CD4-positive, alpha-beta T cell treated with Interleukin-2 at 100 ng/mL for 4 hours (primary cell): ENCODE measurements at regions not wholly inside any gene's neighbourhood (a gene's known extent, or its start where the extent isn't known, plus 50 kb on each side); places are given as distances from the start of the nearest gene placed in this dataset.

Experiments
- DNase-seq: peaks from one replicate; pipeline ENCODE4 v3.0.0-alpha.2; 2020; ENCODE audit warnings: low spot score

DNA sequence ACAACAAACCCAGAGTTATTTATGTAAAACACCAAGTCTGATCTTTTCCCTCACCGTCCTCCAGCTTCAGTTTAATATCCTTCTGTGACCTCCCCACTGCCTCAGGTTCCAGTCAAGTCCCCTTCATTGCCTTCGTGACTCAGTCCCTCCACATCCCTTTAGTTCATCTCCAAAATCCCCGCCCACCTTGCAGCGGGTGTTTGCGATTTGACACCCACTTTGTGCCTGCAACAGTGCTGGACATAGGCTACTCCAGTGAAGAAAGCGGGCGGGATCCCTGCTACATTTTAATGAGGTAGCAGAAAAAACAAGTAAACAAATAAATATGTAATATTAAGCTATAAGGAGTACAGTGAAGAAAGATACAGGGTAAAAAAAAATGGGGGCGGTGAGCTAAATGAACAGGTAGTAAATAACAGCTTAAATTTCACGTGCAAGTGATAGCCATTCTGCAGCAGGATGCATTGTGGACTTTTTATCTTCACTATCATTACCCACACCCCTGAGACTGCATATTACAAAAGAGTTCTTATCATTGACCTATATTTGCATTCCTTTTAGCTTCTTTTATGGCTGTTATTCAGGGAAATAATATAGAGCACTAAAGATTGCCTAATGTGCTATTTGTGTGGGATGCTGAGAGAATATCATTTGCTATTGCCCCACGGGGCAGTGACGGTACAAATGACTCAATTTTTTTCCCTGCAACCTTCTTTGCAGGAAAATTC is 222.8 kb upstream of the NUDT4 start:
- DNase-seq = no peak

DNA sequence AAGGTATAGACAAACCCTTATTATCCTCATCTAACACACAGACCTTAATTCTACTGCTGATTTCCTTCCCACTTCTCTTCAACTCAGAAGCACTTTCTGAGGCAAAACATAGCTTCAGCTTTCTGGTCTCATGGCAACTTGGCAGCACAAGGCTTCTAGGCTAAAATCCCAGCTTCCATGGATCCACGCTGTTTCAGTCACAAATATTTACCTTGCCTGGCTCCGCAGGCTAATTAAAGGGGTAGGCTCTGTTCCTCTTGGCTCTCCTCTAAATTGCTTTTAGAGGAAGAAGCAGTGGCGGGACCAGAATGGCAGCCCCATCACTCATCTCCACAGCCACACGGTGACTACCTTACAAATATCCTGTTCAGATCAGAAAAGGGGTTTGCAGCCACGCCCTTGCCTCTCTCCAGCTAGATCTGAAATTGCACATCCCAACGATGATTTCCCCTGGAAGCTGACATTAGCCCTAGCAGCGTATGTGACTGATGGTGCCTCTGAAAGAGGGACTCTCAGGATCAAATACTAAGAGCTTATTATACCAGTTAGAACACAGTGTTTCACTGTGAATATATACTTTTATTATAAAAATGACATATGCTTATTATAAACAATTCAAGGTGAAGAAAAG is 221.5 kb upstream of the NUDT4 start:
- DNase-seq = no peak

DNA sequence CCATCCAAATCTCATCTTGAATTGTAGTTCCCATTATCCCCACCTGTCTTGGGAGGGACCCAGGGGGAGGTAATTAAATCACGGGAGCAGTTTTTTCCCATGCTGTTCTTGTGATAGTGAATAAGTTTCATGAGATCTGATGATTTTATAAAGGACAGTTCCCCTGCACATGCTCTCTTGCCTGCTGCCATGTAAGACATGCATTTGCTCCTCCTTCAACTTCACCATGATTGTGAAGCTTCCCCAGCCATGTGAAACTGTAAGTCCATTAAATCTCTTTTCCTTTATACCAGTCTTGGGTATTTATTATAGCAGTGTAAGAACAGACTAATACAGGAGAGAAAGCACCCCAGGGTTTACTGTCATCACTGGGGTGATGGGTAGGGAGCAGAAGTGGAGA is 220.4 kb upstream of the NUDT4 start:
- no peak for DNase-seq

DNA sequence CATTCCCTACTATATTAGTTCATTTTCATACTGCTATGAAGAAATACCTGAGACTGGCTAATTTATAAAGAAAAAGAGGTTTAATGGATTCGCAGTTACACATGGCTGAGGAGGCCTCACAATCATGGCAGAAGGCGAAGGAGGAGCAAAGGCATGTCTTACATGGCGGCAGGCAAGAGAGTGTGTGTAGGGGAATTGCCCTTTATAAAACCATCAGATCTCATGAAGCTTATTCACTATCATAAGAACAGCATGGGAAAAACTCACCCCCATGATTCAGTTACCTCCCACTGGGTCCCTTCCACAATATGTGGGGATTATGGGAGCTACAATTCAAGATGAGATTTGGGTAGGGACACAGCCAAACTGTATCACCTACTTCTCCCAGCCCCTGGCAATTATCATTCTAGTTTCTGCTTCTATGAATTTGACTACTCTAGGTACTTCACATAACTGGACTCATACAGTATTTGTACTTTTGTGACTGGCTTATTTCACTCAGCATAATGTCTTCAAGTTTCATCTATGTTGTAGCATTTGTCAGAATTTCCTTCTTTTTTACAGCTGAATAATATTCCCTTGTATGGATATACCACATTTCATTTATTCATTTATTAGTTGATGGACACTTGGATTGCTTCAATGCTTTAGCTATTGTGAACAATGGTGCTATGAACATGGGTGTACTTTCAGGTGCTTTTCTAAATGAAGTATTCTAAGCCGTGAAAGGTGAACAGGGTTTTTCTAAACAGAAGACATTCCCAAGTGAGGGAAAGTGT is 219.5 kb upstream of the NUDT4 start:
- no peak for DNase-seq

DNA sequence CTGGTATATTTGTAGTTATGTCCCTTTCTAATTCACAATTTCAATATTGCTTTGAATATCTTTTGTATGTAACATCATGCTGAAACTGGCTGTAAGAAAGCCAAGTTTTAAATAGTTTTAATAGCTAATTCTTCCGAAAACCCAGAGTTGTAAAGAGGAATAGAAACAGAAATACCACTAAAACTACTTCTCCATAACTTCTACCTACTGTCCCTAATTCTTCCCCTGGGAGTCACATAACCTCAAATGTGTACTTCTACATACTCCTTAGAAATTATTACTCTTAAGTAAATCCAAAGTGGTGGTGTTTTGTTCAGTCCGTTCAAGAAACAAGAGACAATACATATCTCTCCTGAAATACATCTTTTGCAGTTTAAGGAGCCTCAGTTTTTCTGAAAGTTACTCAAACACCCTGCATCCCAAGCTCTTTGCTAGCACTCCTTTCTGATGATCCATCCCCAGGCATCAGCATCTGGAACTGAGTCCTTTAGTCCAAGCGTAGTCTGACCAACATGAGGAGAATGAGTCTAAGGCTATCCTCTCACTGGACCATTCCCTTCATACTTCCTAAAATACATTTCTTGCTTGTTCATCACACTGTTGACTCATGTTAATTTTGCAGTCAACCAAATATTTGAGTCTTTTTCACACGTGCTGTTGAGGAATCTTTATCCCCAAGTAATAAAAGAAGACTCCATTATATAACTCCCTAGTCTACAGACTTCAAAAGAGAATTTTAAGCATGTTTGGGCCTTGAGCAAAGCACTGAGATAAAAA is 214.3 kb upstream of the NUDT4 start:
- DNase-seq = no peak

DNA sequence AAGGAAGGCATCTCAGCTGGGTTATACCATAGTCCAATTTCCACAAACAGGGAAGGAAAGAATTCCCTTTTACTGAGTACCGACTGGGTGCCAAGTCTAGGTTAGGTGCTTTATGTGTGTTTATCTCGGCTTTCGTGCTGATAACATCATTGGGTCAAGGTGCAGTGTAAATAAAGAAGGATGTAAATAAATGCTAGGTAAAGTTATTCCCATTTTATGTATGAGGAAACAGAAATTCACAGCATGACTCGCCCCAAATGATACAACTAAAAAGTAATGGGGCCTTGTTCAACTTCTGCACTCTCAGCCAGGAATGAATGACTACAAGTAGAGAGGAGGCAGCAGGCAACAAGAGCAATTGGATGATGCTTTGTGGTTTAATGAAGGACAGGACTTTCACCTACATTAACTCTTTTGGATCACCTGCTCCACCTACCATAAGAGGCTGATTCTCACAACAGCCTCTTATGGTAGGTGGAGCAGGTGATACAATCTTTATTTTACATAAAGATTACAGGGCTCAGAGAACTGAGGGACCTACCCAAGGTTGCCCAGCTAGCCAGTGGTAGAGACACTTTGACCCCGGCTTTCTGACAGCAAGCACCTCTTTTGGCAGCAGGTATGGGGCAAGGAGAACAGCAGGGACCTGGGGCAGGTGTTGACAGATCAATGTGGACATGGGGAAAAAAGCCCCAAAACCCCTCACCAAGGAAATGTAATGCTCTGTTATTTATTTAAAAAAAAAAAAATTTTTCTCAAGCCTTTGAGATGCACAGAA is 213.4 kb upstream of the NUDT4 start:
- no peak for DNase-seq

DNA sequence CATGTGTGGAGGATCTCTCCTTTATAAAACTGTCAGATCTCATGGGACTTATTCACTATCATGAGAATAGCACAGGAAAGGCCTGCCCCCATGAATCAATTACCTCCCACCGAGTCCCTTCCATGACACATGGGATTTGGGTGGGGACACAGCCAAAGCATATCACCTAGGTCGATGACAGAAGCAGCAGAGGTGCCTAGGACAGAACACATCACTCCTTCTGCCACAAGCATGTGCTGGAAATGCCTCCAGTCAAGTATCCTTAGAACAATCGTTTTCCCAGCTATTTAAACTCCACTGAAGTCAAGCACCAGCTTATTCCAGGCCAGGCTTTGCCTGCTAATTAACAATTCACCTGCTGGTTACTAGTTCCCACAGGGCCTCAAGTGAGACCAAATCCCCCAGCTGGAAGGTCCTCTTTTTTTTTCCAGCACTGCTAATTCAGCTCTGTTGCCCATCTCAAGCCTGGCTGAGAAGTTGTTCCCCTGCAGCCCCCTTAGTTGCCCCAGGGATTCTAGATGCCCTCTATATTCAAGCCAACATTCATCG is 212.3 kb upstream of the NUDT4 start:
- DNase-seq = no peak

DNA sequence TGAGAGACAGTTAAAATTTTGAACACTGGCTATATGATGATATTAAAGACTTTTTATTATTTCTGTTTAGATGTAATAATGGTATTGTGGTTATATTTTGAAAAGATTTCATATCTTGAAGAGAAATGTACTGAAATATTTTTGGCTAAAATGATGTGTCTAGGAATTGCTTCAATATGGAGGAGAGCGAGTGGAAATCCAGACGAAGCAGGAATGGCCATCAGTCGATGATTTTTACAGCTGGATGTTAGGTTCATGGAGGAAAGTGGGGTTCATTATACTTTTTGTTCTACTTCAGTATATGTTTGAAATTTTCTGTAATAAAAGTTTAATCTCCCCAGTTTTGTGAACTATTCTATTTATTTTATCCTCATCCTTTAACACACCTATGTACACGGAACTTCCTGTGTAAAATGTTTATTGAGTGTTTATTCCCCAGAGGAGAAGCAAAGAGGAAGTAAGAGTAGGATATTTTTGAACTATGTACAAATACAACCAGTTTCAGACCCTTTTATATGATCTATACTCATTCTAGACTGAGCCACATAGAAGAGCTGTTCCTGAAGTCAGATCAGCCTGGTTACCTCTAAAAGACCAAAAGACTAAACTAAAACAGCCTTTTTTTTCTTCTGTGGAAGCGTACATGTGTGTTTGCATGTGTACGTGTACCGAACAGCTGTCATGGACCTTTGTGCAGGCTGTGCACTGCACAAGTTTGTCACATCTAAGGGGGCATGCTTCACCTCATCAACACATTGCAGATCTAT is 211.0 kb upstream of the NUDT4 start:
- no peak for DNase-seq

DNA sequence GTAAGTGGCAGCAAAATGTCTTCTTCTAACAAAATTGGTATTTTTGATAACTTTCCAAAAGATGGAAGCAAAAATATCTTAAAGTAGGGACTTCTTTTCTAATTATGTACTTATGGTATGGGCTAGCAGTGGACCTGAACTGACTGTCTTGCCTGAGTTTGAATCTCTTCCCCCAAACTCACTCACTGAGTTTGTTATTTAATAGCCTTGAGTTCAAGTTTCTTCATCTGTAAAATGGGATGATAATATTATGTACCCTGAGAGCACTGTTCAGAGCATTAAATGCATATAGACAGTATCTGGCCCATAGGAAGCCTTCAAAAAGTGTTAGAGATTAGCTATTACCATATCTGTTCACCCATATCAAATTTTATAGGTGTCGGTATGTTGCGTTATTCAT is 210.4 kb upstream of the NUDT4 start:
- no peak for DNase-seq

DNA sequence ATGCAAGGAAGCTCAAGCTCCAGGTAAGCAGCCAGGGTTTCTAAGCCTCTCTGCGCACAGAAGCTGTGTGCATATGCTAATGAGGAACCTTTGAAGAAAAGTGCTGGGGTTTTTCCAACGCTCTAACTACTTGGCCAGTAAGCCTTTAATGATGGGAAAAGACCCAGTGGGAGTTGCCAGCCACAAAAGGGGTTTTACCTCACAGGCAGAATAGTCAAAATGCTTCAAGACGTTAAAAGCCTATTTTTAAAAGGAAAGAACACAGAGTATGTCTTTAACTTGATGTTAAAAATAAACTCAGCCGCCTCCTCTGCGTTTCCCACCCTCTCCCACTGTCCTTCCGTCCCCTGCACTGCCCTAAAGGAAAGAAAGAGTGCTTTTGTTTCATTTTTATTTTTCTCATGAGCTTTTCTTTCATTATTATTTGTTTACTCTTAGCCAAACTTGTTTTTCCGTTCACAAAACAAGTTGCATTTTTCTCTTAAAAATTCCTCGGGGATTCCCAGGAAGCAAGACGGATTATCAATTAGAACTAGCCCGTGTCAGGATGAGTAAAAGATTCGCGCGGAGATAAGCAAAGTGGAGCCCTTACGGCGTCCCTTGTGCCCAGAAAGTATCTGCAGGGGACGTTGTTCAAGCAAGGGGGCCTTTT is 209.8 kb upstream of the NUDT4 start:
- DNase-seq = no peak

DNA sequence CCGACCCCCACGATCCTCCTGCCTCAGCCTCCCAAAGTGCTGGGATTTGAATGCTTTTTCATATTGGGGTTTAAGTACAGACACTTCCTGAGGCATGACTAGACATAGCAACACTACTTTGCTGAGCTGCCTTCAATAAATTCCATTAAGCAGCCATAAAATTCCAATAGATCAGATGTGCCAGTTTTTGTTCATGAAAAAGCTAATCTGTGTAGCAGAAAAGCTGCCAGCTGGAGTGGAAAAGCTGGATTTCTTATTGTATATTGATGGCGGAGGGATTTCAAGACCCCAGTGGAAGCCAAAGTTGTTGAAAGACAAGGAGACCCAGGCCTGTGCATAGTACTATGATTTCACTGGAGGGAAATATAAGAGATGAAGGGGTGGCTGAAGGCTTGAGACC is 209.0 kb upstream of the NUDT4 start:
- no peak for DNase-seq

DNA sequence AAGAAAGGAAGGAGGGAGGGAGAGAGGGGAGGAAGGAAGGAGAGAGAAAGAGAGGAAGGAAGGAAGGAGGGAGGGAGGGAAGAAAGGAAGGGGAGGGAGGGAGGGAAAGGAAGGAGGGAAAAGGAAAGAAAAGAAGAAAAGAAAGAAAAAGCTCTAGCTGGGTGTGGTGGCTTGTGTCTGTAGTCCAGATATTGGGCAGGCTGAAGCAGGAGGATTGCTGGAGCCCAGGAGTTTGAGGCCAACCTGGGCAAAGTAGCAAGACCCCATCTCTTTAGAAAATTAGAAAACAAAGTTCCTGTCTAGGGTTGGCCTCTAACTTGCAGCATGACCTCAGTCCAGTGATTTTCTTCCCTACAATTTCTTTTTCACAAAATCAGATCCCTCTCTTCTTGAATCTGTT is 208.2 kb upstream of the NUDT4 start:
- DNase-seq = no peak

DNA sequence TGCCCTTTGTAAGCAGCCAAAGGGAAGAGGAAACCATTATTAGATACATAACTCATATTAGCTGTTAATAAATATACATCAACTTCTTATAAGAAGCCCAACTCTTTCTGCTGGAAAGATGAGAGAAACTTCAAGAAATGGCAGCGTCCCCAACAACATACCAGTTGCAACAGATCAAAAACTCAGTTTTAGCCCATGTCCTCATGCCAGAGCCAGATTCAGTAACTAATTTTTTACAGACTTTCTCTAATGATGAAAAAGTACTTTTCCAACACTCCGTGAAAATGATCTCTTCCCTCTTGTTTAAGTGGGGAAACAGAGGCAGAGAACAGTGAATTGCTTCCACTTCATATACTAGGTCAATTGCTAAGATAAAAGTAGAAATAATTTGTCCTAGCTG is 206.8 kb upstream of the NUDT4 start:
- DNase-seq = no peak

DNA sequence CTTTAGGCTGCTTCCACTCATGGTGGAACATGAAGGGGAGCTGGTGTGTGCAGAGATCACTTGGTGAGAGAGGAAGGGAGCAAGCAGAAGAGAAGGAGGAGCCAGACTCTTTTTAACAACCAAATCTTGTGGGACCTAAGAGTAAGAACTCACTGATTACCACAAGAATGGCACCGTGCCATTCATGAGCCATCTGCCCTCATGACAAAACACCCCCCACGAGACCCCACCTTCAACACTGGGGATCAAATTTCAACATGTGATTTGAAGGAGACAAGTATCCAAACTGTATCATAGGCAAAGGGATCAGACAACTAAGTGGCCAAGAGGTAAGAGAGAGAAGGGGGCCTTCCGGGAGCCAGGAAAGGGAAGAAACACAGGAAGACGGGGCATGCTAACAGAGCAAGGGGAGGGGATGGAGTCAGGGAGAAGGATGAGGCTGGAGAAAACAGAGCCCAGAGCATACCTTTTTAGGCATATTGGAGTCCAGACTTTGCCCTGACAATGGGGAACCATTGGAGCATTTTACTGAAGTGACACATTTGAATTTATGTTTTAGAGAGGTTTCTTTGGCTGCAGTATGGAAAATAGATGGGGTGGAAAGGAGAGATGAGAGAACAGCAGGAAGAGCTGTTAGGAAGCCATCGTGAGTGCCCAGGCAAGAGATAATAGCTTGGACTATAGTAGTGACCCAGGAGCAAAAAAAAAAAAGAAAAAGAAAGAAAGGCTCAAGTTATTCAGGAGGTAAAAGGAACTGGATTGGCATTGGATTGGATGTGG is 204.4 kb upstream of the NUDT4 start:
- DNase-seq = no peak

DNA sequence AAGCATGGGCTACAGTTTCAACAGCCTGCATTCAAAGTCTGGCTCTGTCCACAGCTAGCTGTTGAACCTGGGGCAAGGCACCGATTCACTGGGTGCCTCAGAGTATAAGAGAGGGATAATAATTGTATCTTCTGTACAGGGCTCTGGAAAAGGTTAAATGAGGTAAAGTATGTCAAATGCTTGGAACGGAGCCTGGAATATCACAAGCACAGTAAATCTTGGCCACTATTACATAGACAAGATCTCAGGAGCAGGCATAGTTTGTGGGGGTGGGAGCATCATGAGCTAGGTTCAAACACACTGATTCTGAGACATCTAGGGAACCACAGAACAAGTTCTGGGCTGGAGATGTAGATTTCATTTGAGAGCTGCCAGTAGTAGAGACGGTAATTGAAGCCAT is 203.7 kb upstream of the NUDT4 start:
- no peak for DNase-seq

DNA sequence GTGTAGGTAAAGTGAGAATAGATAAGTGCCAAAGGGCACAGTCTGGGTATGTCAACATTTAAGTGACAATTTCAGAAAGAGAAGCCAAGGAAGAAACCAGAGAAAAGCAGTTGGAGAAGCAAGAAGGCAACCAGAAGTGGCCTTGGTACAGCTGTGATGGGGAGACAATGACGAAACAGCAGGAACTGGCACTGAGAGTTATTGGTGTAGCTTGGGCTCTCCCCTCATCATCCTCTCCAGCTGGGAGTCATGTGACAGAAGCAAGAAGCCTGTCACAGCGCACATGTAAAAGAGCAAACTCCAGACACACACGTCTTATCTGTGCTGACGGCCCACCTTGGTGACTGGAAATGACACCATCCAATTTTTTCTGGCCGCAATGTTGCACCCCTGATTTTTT is 203.3 kb upstream of the NUDT4 start:
- DNase-seq = no peak

DNA sequence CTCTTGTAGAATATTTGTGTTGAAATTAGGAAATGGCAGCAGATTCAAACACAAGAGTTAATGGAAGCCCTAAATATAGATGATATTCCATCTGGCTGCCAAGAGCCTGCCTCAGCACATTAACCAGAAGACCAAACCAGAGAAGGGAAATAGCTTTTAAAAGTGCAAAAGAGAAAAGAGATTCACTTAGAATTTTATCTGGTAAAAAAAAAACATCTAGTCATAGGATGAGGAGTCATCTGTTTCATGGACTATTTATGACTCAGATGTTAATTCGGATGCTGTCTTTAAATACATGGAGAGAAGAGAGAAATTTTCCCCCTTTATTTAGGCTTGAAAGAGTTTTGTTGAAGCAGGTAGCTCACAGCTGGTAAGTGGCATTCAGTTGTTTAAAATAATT is 201.6 kb upstream of the NUDT4 start:
- no peak for DNase-seq

DNA sequence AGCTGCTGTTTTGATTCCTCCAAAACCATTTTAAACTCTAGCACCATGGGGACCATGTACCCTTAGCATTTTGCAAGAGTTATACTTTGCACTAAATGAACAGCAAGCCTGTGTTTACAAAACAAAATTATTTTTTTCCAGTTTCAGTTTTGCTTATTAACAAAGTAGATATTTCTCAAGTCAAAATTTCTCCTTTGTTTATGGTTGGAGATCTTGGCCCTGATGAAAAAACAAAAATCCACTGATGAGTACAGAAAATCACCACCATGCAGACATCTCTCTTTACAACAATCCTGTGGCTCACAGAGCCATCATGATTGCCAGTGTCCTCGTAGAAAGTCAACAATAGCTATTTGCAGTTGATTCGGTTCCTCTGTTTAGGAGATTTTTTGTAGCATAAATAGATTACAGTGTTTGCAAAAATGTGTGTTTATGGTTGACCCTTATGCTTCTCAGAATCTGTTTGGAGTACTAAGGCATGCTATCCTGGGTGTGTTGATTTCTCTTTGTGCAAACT is 201.1 kb upstream of the NUDT4 start:
- no peak for DNase-seq
